HuH-7 (cell line): ENCODE measurements at regions not wholly inside any gene's neighbourhood (a gene's known extent, or its start where the extent isn't known, plus 50 kb on each side); places are given as distances from the start of the nearest gene placed in this dataset.

Experiments used
- DNase-seq: peaks from one replicate; pipeline ENCODE4 v3.0.0; 2011; ENCODE audit warnings: low spot score

DNA sequence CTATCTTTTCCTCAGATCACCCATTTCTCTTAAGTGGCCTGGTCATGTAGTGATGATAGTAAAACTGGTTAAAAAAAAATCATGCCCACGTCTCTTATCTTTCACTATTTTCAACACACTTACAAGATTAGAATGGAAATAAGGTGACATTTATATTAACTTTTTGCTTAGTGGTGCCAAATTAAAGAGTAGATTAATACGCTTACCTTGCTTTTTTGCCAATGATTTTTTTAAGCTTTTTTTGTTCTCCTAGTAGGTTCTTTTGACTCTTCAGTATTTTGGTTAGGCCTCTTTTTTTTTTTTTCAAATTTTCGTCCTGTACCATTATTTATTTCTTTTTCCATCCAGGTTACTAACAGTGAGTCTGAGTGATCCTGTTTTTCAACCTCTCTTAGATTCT is 147.9 kb downstream of the PTCSC3 start:
- no peak for DNase-seq

DNA sequence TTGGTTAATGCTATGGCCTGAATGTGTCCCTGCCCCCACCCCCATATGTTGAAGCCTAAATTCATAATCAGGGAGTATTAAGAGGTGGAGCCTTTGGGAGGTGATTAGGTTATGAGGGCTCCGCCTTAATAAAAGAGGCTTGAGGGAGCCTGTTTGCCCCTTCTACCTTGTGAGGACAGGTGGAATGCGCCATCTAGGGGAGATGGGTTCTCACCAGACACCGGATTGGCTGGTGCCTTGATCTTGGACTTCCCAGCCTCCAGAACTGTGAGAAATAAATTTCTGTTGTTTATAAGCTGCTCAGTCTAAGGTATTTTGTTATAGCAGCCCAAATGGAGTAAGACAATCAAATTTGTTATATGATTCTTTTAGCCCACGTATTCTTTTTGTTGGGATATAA is 148.3 kb downstream of the PTCSC3 start:
- no peak for DNase-seq

GRCh38 chr14:36027354-36027753 is 149.2 kb downstream of the PTCSC3 start:
- DNase-seq: no peak

GRCh38 chr14:36022765-36023410 is 153.6 kb downstream of the PTCSC3 start:
- DNase-seq: no peak

- no peak for DNase-seq
Measured at GRCh38 chr14:36021591-36022320, 154.8 kb downstream of the PTCSC3 start.

DNA sequence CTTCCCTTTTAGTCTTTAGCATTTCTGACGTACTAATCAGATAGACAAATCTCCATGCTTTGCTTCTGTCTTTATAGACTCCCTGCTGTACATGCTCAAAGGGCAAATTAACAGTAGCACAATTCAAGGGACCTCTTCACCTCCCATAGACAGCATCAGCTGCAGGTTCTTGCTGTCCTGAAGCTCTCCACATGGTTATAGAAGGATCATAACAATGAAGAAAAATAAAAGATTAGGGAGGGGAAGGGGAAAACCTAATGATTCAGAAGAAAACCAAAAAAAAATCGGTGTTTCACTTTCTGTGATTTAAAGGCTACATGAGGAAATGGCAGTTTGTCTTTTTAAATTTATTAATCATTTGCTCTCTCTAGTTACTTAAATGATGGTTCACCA is 155.5 kb downstream of the PTCSC3 start:
- DNase-seq: no peak

DNA sequence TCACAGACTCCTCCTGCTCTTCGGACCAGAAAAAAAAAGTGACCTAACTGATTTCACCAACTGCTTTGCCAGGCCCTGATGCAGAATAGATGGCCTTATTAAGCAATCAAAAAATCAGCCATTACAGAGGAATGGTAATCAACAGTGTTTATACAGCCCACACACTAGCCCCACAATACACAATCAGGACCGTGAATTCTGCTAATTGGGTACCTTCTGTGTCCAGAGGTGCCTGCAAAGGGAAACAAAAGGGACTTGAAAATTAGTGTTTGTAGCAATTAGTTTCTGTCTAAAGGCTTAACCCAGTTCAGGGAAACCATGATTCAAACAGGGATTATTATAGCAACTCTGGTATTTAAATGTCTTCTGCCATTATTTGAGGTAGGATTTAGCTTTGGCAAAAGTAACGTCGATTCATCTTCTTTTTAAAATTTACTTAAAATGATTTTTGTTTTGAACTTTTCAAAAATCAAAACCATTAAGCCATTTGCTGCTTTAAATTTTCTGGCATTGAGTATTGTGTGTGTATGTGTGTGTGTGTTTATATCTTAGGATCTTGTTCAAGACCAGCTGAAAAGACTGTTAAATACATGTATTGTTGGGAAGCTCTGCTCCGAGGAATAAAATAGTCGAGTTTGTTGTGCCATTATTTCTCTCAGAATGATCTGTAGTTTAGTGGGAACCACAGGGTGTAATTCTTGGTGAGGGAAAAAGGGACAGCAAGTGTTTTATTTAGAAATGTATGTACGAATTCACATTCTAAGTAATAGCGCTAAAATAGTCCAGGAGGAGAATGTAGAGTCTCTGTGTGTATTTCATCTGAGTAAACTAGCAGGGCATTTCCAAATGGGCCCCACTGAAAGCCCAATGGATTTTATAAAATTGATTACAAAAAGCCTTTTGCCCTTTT is 156.1 kb downstream of the PTCSC3 start:
- no peak for DNase-seq

- DNase-seq: no peak
Measured at GRCh38 chr14:36019126-36019525, 157.4 kb downstream of the PTCSC3 start.

DNA sequence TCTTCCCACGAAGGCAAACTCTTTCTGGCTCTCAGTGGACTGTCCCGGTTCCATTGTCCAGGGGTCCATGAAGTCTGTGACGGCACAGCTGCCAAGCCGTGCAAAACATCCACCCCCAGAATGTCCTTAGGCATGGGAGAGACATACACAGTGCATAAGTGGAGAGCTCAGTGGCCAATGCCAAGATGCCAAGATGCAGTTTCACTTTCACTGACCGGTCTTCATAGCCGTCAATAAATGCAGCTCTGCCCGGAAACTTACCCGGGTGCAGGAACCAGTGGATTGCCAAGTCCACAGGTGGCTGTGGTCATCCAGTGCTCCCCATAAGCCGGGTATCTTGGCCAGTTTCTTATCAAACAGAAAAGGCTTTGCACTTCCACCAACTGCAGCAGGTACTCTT is 162.3 kb downstream of the PTCSC3 start:
- DNase-seq: no peak

DNA sequence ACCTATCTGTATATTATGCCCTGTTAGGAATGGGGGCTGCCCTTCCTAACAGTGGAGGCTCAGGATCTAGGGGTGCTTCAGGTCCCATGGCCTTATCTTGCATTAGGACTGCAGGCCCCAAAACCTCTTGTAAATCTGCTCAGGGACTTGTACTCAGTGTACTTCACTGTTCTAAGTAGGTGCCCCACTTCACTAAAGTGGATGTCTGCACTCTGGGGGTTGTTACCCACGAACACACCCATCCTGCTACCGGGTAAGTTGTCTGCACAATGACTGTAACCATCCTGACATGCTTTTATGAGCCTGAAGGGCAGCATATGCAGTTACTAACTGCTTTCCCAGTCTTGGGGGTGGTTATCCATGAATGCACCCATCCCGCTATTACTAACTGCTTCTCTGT is 163.0 kb downstream of the PTCSC3 start:
- DNase-seq: no peak

GRCh38 chr14:36012621-36013020 is 163.9 kb downstream of the PTCSC3 start:
- DNase-seq: no peak

- no peak for DNase-seq
Measured at GRCh38 chr14:36009643-36010042, 166.9 kb downstream of the PTCSC3 start.

DNA sequence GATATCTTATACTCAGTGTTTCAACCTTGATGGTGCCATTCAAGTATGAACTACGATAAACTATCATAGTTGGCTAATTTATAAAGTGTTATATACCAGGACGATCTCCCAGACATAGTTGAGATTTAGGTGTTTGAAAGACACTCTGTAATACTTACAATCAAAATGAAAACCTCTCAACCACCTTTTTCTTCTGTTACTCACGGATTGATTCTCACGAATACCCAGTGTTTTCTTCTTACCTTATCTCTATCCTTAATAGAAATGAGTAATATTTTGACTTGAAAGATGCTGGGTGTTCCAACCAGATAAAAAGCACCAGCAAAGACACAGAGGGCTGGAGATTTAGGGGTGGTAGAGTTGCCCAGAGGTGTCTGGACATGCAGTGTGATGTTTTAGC is 169.9 kb downstream of the PTCSC3 start:
- no peak for DNase-seq

DNA sequence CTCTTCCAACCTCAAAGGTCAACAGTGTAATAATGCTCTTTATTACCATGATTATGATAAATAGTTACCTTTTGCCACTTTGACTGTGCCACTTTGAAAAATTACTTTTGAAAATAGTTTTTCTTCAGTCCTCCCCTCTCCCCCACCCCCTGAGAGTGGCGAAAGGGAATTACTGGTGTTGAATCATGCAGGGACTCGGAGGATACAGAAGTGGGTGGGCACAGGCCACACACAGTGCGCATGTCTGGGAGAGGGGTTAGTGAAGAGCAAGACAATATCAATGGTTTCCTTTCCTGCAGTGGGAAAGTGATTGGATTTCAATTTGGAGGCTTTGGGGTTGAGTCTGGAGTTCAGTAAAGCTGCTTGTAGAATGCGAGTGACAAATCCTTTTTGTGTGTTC is 170.9 kb downstream of the PTCSC3 start:
- DNase-seq: no peak

GRCh38 chr14:36001936-36002335 is 174.6 kb downstream of the PTCSC3 start:
- no peak for DNase-seq

- no peak for DNase-seq
Measured at GRCh38 chr14:35999294-35999693, 173.2 kb downstream of the BRMS1L start.

DNA sequence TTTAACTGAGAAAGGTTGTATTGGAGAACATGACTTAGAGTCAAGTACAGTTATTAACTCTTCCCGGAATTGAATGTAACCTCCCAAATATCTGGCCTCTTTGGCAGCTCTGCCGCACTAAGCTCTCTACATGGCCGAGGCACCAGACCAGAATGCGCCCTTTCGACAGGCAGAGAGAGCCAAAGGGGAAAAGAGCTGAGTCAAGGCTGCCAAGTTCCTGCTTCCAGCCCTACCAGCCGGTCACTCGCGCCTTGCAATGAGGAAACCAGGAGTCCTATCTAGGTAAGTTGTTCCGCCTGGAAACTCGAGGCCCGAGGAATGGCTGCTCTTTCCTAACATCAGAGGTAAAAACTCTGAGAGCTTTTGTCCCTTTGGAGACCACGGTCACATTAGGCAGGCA is 172.2 kb downstream of the BRMS1L start:
- DNase-seq: no peak

GRCh38 chr14:35993684-35993960 is 167.5 kb downstream of the BRMS1L start:
- DNase-seq: no peak

DNA sequence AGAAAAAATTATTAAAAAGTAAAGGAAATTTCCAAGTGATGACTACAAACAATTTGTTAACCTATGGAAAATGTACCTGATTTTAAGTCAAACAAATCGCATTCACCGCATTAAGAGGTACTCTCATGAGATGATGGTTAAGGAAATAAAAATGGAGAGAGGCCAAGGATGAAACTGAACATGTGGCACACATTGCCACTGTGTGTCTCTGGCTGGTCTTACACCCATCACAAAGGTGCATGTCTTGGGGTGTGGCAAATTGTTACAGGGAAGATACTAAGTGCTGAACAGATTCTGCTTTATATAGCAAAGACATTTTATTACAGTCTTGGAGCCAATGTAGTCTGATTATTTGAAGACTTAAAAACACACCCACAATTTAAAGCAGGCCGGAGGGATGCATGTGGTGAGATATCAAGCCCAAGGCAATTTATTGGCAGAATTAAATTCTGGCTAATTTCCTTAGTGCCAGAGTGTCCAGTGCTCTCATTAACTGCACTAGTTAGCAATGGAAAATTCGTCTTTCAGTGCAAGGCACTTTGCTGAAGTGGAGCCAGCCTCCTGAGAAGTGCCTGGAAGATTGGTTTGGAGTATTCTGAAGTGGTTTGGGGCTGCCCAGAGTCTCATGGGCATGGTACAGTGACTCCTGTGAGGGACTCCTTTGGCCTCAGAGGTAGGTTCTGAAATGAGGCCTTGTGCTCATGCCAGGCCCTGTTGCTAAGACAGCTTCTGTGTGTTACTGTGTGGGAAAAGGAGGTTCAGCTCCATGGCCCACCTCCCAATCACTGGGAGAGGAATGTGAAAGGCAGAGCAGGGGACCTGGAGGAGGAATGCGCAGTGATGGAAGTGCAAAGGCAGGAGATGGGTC is 166.9 kb downstream of the BRMS1L start:
- no peak for DNase-seq

- DNase-seq: no peak
Measured at GRCh38 chr14:35991356-35991755, 165.2 kb downstream of the BRMS1L start.

DNA sequence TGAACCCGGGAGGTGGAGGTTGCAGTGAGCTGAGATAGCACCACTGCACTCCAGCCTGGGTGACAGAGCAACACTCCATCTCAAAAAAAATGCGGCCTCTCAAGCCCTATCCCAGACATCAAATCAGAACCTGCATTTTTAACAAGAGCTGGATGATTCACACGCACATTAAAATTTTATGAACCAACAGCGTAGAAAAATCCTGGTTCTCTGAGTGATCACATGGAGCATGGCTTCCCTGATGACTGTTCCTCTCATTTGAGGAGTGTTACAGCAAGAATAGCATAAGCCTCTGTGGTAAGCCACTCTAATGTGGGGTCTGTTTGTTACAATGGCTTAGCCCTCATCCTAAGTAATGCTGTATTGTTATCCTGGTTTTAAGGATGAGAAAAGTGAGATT is 163.6 kb downstream of the BRMS1L start:
- DNase-seq: no peak

GRCh38 chr14:35988972-35989690 is 163.0 kb downstream of the BRMS1L start:
- no peak for DNase-seq
